Myocyte (in vitro differentiated cells): ENCODE measurements at regions not wholly inside any gene's neighbourhood (a gene's known extent, or its start where the extent isn't known, plus 50 kb on each side); places are given as distances from the start of the nearest gene placed in this dataset.
"Not testable (repeated sequence)": the region's sequence is repeated elsewhere in the genome, so short reads cannot be mapped to it uniquely, and the experiment has no call there.

Experiments
- DNase-seq: peaks from one replicate; pipeline ENCODE4 v3.0.0-alpha.2; 2012; ENCODE audit warnings: low read depth

GRCh38 chr4:189498457-189498856 is 442.2 kb upstream of the FRG1 start:
- DNase-seq, result no peak

- DNase-seq, result no peak
Observed at GRCh38 chr4:189499696-189500095, 441.0 kb upstream of the FRG1 start.

DNA sequence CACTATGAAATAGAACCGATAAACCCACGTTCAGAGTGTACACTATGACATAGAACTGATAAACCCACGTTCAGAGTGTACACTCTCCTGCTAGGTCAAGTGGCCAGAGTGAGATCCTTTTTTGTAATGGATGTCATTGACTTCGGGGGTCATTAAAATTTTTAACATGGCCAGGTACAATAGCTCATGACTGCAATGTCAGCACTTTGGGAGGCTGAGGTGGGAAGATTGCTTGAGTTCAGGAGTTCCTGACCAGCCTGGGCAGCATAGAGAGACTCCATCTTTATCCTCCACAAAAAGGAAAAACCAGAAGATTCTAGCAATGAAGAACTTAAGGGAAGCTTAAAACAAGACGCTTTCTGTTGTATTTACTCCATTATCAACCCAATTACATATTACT is 439.7 kb upstream of the FRG1 start:
- DNase-seq, result no peak

DNA sequence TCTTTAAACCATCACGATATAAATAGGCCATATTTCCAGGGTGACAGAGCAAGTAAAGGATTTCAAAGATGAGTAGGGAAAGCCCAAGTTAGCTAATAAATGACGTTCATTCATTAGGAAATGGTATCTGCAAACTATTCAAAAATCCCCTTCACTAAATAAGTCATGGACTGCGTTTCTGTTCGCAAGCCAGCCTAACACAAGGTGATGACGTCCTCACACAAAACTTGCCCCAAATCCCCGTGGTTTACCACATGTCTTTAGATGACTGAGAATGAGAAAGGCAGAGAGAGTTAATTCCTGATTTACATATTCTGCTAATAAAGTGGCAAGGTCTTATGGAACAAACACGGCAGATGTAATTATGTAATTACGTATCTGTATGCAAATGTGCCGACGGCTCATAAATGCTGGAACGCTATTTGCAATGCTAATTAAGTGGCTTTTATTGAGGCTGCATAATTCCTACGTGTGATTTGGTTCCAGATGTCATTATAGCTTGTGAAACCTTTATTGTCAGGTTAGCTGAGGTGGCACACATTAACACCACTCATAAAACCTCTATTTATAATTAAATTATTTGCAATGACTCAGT is 437.7 kb upstream of the FRG1 start:
- no peak for DNase-seq

- DNase-seq, result no peak
Observed at GRCh38 chr4:189504220-189504619, 436.5 kb upstream of the FRG1 start.

DNA sequence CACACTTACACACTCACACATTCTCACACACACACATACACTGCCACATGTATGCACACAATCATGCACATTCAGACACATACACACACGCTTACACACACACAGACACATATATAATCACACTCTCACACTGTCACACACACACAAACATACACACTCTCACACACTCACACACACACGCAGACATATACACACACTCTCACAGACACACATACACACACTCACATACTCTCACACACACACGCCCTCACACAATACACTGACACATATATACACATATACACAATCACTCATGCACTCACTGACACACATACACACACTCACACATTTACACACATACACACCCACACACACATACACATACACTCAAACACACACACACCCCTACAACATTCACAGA is 435.3 kb upstream of the FRG1 start:
- no peak for DNase-seq

- DNase-seq, result no peak
Observed at GRCh38 chr4:189506080-189506479, 434.6 kb upstream of the FRG1 start.

DNA sequence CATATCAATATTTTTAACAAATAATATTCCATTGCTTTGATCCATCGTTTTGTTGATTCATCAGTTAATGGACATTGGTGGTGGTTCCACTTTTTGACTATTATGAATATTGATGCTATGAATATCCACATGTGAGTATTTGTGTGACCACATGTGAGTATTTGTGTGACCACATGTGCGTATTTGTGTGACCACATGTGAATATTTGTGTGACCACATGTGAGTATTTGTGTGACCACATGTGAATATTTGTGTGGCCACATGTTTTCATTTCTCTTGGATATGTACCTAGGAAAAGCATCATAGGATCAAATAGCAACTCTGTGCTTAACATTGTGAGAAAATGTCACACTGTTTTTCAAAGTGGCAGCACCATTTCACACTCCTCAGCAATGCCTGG is 433.6 kb upstream of the FRG1 start:
- DNase-seq, result peak; percentile 1

DNA sequence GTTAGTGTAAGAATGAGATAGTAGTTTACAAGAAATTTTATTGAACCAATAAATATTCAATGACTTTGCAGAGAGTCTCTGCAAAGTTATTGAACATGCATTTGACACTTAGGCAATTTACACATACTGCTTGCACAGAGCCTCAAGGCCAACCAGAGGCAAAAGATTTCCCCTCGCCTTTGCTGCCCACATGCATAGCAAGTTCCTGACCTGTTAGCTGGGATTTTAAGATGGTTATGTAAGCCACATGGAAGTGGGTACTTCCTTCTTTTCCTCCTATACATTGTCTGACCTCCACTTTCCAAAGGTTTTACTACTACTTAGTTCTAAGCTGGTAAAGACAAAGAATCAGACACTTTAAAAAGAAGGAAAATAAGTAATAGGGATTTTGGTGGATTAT is 430.1 kb upstream of the FRG1 start:
- DNase-seq, result no peak

DNA sequence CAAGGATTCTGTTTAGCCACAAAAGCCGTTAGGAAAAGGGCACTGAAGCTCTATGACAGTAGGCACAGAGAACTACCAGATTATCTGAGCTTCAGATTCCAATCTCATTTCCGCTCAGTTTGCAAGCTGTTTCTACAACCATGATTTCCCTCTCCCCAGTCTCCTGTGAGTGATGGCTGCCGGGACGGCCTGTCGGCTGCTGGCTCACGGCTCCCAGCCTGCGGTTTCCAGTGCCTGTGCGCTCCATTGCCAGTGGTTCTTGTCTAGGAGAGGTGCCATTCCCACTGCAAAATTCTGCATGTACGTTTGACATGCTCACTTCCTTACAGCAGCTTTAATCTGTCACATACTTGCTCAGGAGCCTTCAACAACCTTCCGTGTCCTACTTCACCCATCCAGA is 429.1 kb upstream of the FRG1 start:
- DNase-seq, result no peak

DNA sequence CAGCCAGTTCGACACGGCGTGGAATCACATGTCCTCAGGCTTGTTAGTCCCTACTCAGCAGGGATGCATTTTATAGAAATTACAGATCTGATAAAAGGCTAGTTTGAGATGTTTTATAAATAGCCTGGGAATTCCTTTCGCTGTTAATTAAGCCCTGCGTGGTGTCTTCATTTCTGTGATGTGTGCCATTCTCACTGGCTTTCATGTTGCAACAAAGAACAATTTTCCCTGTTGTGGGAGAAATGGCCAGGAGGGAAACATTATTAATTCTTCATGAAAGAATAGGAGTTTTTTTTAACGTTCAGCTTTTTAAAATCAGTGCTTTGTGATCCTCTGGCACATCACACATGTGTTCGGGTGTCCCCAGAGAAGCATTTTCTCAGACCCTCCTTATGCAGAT is 427.3 kb upstream of the FRG1 start:
- DNase-seq, result no peak

- no peak for DNase-seq
Observed at GRCh38 chr4:189514209-189514608, 426.5 kb upstream of the FRG1 start.

GRCh38 chr4:189516902-189517301 is 423.8 kb upstream of the FRG1 start:
- DNase-seq, result no peak

- no peak for DNase-seq
Observed at GRCh38 chr4:189519186-189519585, 421.5 kb upstream of the FRG1 start.

GRCh38 chr4:189525304-189525703 is 415.4 kb upstream of the FRG1 start:
- DNase-seq, result no peak

DNA sequence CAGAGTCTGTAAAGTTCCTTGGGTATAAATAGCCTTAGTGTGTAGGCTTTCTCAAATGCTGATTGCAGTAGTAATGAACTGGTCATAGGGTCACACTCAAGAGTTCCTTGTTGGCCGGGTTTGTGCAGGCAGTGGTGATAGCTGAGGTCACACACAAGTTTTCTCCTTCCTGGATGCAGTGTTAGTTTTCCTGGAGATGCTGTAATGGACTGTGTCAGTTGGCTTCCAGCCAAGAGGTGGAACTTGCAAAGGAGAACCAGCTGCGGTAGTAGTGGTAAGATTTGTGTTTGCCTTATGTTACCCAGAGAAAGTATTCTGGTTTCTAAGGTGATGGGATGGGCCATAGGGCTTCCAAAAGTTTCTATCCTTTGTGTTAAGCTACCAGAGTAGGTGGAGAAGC is 409.8 kb upstream of the FRG1 start:
- DNase-seq, result no peak

DNA sequence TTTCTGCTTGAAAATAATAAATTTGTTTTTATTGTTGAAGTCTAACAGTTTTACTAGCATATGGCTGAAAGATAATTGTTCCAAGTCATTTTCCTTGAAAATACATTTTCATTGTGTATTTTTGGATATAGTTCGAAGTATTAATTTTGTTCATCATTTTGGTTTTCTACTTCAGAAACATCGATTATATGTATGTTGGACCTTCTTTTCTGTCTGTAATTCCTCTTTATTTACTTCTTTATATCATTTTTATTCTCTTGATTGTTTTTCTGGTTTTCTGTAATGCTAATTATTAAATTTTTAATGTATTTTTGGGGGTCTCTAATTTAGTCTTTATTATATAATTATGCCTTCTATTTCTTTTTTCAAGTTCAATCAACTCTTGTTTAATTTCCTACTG is 407.1 kb upstream of the FRG1 start:
- DNase-seq, result no peak

GRCh38 chr4:189547559-189547958 is 393.1 kb upstream of the FRG1 start:
- DNase-seq, result no peak

- DNase-seq, result no peak
Observed at GRCh38 chr4:189548484-189549125, 392.1 kb upstream of the FRG1 start.

DNA sequence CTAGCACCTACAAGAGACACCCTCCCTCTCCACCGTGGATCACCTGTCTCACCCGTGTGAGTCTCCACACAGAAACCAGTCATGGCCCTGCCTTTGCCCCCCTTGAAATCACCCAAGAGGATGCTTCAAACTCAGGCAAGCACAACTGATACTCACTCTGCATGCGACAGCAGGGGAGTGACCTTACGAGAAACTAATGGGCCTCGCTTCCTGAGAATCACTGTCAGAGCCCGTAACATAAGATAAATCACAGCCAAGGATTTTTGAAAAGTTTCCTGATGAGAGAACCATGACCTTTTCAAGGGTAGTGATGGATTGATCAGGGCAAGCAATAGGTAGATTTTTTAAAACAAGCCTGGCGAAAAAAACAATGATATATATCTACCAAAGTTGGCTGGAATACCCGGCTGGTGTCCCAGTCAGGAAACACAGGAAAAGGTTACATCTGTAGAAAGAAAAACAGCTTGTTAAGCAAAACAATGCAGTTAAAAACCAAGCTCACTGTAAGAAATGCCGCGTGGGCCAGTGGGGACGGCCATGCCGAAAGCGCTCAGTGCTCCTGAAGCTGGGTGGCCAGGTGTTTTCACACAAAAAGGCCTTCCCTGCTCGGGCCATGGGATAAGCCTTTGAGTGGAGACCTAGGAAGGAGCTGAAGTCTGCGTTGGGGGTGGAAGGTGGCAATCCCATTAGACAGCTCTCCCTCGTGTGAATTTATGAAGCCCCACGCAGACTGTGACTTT is 388.6 kb upstream of the FRG1 start:
- DNase-seq, result not testable (repeated sequence)

- DNase-seq, result not testable (repeated sequence)
Observed at GRCh38 chr4:189560605-189561004, 380.1 kb upstream of the FRG1 start.

- DNase-seq, result not testable (repeated sequence)
Observed at GRCh38 chr4:189563751-189564150, 376.9 kb upstream of the FRG1 start.

DNA sequence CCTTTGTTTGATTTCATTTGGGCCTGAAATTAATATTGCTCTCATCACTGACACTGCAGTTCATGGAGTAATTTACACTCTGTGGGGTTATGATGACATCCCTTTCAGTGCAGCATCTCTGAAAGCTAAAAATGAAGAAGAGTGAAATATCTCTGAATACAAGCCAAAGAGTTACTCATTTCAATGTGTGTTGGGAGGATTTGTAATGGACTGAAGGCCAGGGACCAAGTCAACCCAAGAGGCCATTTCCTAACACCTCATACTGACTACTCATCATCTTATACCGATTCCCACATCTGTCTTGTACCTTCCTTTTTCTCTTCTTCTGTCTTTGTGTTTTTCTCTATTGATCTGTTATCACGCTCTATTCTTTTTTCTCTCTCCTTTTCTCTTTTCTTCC is 374.4 kb upstream of the FRG1 start:
- not testable (repeated sequence) for DNase-seq
